GM23338 (cell line): ENCODE measurements at regions not wholly inside any gene's neighbourhood (a gene's known extent, or its start where the extent isn't known, plus 50 kb on each side); places are given as distances from the start of the nearest gene placed in this dataset.

Source experiments
- ATAC-seq: fragments of 200-7000 bp; cut with Tn5 transposase; 3 replicates; pipeline ENCODE4 v1.9.1; 2020
- DNase-seq: peaks from one replicate; pipeline ENCODE4 v3.0.0-alpha.2; 2015; ENCODE audit warnings: low spot score
- H2AFZ ChIP-seq: fragments of 200-600 bp; sonication (generic); 2 replicates; pipeline ENCODE4 v1.8.0; 2016; ENCODE audit warnings: antibody characterized with exemption, mild to moderate bottlenecking, moderate library complexity
- H3F3A ChIP-seq: fragments of 200-600 bp; sonication (generic); replicated peaks from 2 replicates; pipeline ENCODE4 v1.8.0; 2017; ENCODE audit warnings: antibody characterized with exemption, mixed run types, low read depth
- H3K27ac ChIP-seq: fragments of 200-600 bp; sonication (generic); 2 replicates; pipeline ENCODE4 v1.6.1; 2016; ENCODE audit warnings: low read depth
- H3K27me3 ChIP-seq: fragments of 200-600 bp; sonication (generic); 2 replicates; pipeline ENCODE4 v1.8.0; 2016; ENCODE audit warnings: mild to moderate bottlenecking, mixed run types, moderate library complexity; ENCODE audit not compliant: insufficient read depth
- H3K36me3 ChIP-seq: fragments of 200-600 bp; sonication (generic); 2 replicates; pipeline ENCODE4 v1.8.0; 2016; ENCODE audit warnings: mild to moderate bottlenecking; ENCODE audit not compliant: insufficient read depth
- H3K4me1 ChIP-seq: fragments of 200-600 bp; sonication (generic); 2 replicates; pipeline ENCODE4 v1.8.0; 2016; ENCODE audit warnings: mild to moderate bottlenecking, moderate library complexity; ENCODE audit not compliant: insufficient read depth
- H3K4me2 ChIP-seq: fragments of 200-600 bp; sonication (generic); 2 replicates; pipeline ENCODE4 v1.7.1; 2017; ENCODE audit warnings: mixed run types
- H3K4me3 ChIP-seq: fragments of 200-600 bp; sonication (generic); 2 replicates; pipeline ENCODE4 v1.6.1; 2016; ENCODE audit warnings: mixed run types
- H3K79me2 ChIP-seq: fragments of 200-600 bp; sonication (generic); replicated peaks from 2 replicates; pipeline ENCODE4 v1.8.0; 2017; ENCODE audit warnings: mild to moderate bottlenecking; ENCODE audit not compliant: insufficient read depth
- H3K9me2 ChIP-seq: fragments of 200-600 bp; sonication (generic); 2 replicates; pipeline ENCODE4 v1.8.0; 2017; ENCODE audit not compliant: insufficient read depth
- H4K20me1 ChIP-seq: fragments of 200-600 bp; sonication (generic); replicated peaks from 2 replicates; pipeline ENCODE4 v1.8.0; 2017; ENCODE audit warnings: mild to moderate bottlenecking; ENCODE audit not compliant: insufficient read depth
- H3K27ac Mint-ChIP-seq: 2 replicates; pipeline ENCODE4 v1.8.0; 2020; ENCODE audit warnings: inconsistent platforms, mild to moderate bottlenecking, moderate library complexity, mixed read lengths
- H3K27me3 Mint-ChIP-seq: 3 replicates; pipeline ENCODE4 v1.8.0; 2022; ENCODE audit warnings: low read depth, mild to moderate bottlenecking, moderate library complexity, mixed read lengths, inconsistent platforms; ENCODE audit not compliant: insufficient read depth, poor library complexity
- H3K36me3 Mint-ChIP-seq: 3 replicates; pipeline ENCODE4 v1.8.0; 2021; ENCODE audit warnings: low read depth, mild to moderate bottlenecking, inconsistent platforms, moderate library complexity, mixed read lengths
- H3K4me1 Mint-ChIP-seq: 3 replicates; pipeline ENCODE4 v1.8.0; 2020; ENCODE audit warnings: mild to moderate bottlenecking, inconsistent platforms, mixed read lengths
- H3K4me3 Mint-ChIP-seq: 3 replicates; pipeline ENCODE4 v1.8.0; 2021; ENCODE audit warnings: moderate library complexity, mild to moderate bottlenecking, inconsistent platforms, mixed read lengths
- H3K9me3 Mint-ChIP-seq: 3 replicates; pipeline ENCODE4 v1.8.0; 2020; ENCODE audit warnings: moderate library complexity, mild to moderate bottlenecking, inconsistent platforms, mixed read lengths
- CREB1 ChIP-seq: fragments of 250-450 bp; sonication (Bioruptor Pico); IDR thresholded peaks from 2 replicates; pipeline ENCODE4 v1.5.0; 2020; ENCODE audit warnings: low read depth, mild to moderate bottlenecking, moderate library complexity
- CTCF ChIP-seq, 2 experiments: fragments of 200-600 bp in 1 of 2; sonication (generic) in 1 of 2; conservative IDR thresholded peaks; 2 replicates each; pipeline versions ENCODE4 v1.5.1 to v1.6.1; 2016 to 2017; ENCODE audit warnings: antibody characterized with exemption in 2 of 2, low read depth in 2 of 2, mild to moderate bottlenecking in 2 of 2, moderate library complexity in 1 of 2
- ETS1 ChIP-seq: IDR thresholded peaks from 2 replicates; pipeline ENCODE4 v1.6.1; 2016; ENCODE audit warnings: antibody characterized with exemption
- EZH2 ChIP-seq: fragments of 200-600 bp; sonication (generic); IDR thresholded peaks from one replicate; pipeline ENCODE4 v1.8.0; 2017; ENCODE audit warnings: antibody characterized with exemption, mild to moderate bottlenecking, low read depth; ENCODE audit not compliant: unreplicated experiment
- EZH2phosphoT487 ChIP-seq: fragments of 200-600 bp; sonication (generic); IDR thresholded peaks from one replicate; pipeline ENCODE4 v1.8.1; 2018; ENCODE audit warnings: antibody characterized with exemption; ENCODE audit not compliant: unreplicated experiment
- JUNB ChIP-seq: IDR thresholded peaks from one replicate; pipeline ENCODE4 v1.6.1; 2016; ENCODE audit warnings: antibody characterized with exemption; ENCODE audit not compliant: unreplicated experiment
- NANOG ChIP-seq: IDR thresholded peaks from 2 replicates; pipeline ENCODE4 v1.6.1; 2016; ENCODE audit warnings: antibody characterized with exemption, borderline replicate concordance
- POLR2AphosphoS5 ChIP-seq: IDR thresholded peaks from 2 replicates; pipeline ENCODE4 v1.6.1; 2016; ENCODE audit warnings: antibody characterized with exemption, low read depth
- STAT1 ChIP-seq: IDR thresholded peaks from one replicate; pipeline ENCODE4 v1.6.1; 2016; ENCODE audit warnings: antibody characterized with exemption; ENCODE audit not compliant: unreplicated experiment
- ZNF114 ChIP-seq: fragments of 250-450 bp; sonication (Bioruptor Pico); IDR thresholded peaks from 2 replicates; pipeline ENCODE4 v1.5.0; 2020; ENCODE audit warnings: mild to moderate bottlenecking, moderate library complexity
- ZNF331 ChIP-seq: fragments of 250-450 bp; sonication (Bioruptor Pico); IDR thresholded peaks from 2 replicates; pipeline ENCODE4 v1.5.0; 2020; ENCODE audit warnings: low read depth, mild to moderate bottlenecking, moderate library complexity

- H3K36me3 Mint-ChIP-seq: no peaks in the 10 kb centered on the region; the same call in 2 of the 3 replicates
These were observed 1999.0 kb downstream of the ARAP2 start for GRCh38 chr4:34245276-34245675.

GRCh38 chr4:34250562-34250961 lies 1993.8 kb downstream of the ARAP2 start:
- DNase-seq (no peak), ATAC-seq (no peak)
- H3K27me3 ChIP-seq: no peaks in the 10 kb centered on the region
- no peak overlapping the region for H3K27ac ChIP-seq
- Mint-ChIP-seq H3K36me3 (no peaks in the 10 kb centered on the region; the same call in 2 of the 3 replicates), H3K27me3 (peaks cover 2% of the 10 kb centered on the region), H3K27ac (no peak overlapping the region), H3K4me3 (no peak overlapping the region), H3K4me1 (no peaks in the 10 kb centered on the region), H3K9me3 (no peaks in the 10 kb centered on the region)
- H4K20me1 ChIP-seq: no peaks in the 10 kb centered on the region
- H3K36me3 ChIP-seq: no peaks in the 10 kb centered on the region
- no peaks in the 10 kb centered on the region for H3F3A ChIP-seq
- no peak for TF ChIP-seq CREB1 (CRISPR knock-in tag)
- TF ChIP-seq ZNF114 (CRISPR knock-in tag): no peak
- no peak for TF ChIP-seq STAT1
- TF ChIP-seq JUNB: no peak
- no peak for TF ChIP-seq NANOG
- no peak for TF ChIP-seq ETS1
- no peak for TF ChIP-seq EZH2
- no peak for TF ChIP-seq CTCF (conservative IDR thresholded peaks at IDR 0.05; ENCODE audit: low read depth in 2 of 2)
- no peaks in the 10 kb centered on the region for H3K4me1 ChIP-seq
- H3K4me3 ChIP-seq: no peak overlapping the region
- H3K9me2 ChIP-seq: peaks cover 2% of the 10 kb centered on the region; the same call in 1 of the 2 replicates
- no peaks in the 10 kb centered on the region for H3K79me2 ChIP-seq
- H2AFZ ChIP-seq: no peak overlapping the region
- H3K4me2 ChIP-seq: no peak overlapping the region

More at GRCh38 chr4:34245276-34245675, 1999.0 kb downstream of the ARAP2 start:
- no peak overlapping the region for H3K4me3 ChIP-seq
- no peak overlapping the region for H2AFZ ChIP-seq
- ATAC-seq (no peak), DNase-seq (no peak)
- H3K4me1 Mint-ChIP-seq: no peaks in the 10 kb centered on the region
- H3K4me3 Mint-ChIP-seq: no peak overlapping the region
- no peak overlapping the region for H3K27ac ChIP-seq
- H3F3A ChIP-seq: no peaks in the 10 kb centered on the region
- no peaks in the 10 kb centered on the region for H3K27me3 Mint-ChIP-seq
- no peaks in the 10 kb centered on the region for H3K4me1 ChIP-seq
- no peaks in the 10 kb centered on the region for H4K20me1 ChIP-seq
- no peaks in the 10 kb centered on the region for H3K79me2 ChIP-seq
- H3K4me2 ChIP-seq: no peak overlapping the region
- no peaks in the 10 kb centered on the region for H3K9me2 ChIP-seq
- H3K27ac Mint-ChIP-seq: no peak overlapping the region
- no peaks in the 10 kb centered on the region for H3K36me3 ChIP-seq
- TF ChIP-seq CREB1 (CRISPR knock-in tag) (no peak), CTCF (conservative IDR thresholded peaks at IDR 0.05; ENCODE audit: low read depth in 2 of 2) (no peak), EZH2phosphoT487 (no peak), ZNF331 (no peak), STAT1 (no peak), EZH2 (no peak), ETS1 (no peak), NANOG (no peak), POLR2AphosphoS5 (no peak), JUNB (no peak), ZNF114 (CRISPR knock-in tag) (no peak)
- no peaks in the 10 kb centered on the region for H3K27me3 ChIP-seq
- no peaks in the 10 kb centered on the region for H3K9me3 Mint-ChIP-seq
